K562 (cell line): ENCODE measurements at regions not wholly inside any gene's neighbourhood (a gene's known extent, or its start where the extent isn't known, plus 50 kb on each side); places are given as distances from the start of the nearest gene placed in this dataset.

ENCODE experiments used
- ATAC-seq: fragments of 200-7000 bp; cut with Tn5 transposase; 3 replicates; pipeline ENCODE4 v1.9.1; 2020; ENCODE audit warnings: moderate library complexity
- BruUV-seq: library from RNA; stranded (reverse); fragments of 400-500 nt; replicated peaks from 2 replicates; lab custom pipeline; 2021; lab: Mats Ljungman, UMichigan
- CTCF ChIA-PET: fragments of 300-600 bp; formaldehyde crosslinking; extraction: SDS; loops from one replicate; lab custom pipeline; 2021; ENCODE audit warnings: low intra/inter-chr PET ratio; lab: Yijun Ruan, JAX
- POLR2A ChIA-PET: fragments of 300-600, 350-650 bp; sonication (Branson Sonifier 250); formaldehyde crosslinking; extraction: SDS; loops from one replicate; lab custom pipeline; 2021; ENCODE audit warnings: antibody characterized with exemption, inconsistent platforms; lab: Yijun Ruan, JAX
- DNase-seq, 4 experiments: peaks; one replicate each; pipeline versions ENCODE4 v3.0.0 to v3.0.0-alpha.2; 2011 to 2018; ENCODE audit warnings: low spot score in 3 of 4, mixed read lengths in 3 of 4; ENCODE audit errors: extremely low read depth in 1 of 4
- FAIRE-seq: peaks from 2 replicates; lab custom pipeline; 2011; peaks lifted over from hg19 to GRCh38; lab: Jason Lieb, UNC
- H2AFZ ChIP-seq: 2 replicates; pipeline ENCODE4 v1.6.0; 2011; ENCODE audit warnings: low read depth, low read length, control low read depth, inconsistent platforms
- H3K27ac ChIP-seq: fragments of 200-600 bp; 3 replicates; pipeline ENCODE4 v1.8.0; 2011; ENCODE audit warnings: low read depth, mild to moderate bottlenecking, control low read depth, inconsistent platforms, low read length, moderate library complexity, mixed read lengths; ENCODE audit errors: extremely low read depth
- H3K27me3 ChIP-seq, 2 experiments: fragments of 300-600 bp in 1 of 2; 2 replicates in 1 of 2; 3 replicates in 1 of 2; pipeline versions ENCODE4 v1.6.0 to v1.8.0; 2011; ENCODE audit warnings: inconsistent platforms in 2 of 2, low read length in 2 of 2, mild to moderate bottlenecking in 1 of 2, mixed read lengths in 1 of 2, moderate library complexity in 1 of 2; ENCODE audit not compliant: control insufficient read depth in 2 of 2, insufficient read depth in 2 of 2
- H3K36me3 ChIP-seq: fragments of 300-600 bp; 3 replicates; pipeline ENCODE4 v1.8.0; 2011; ENCODE audit warnings: mild to moderate bottlenecking, low read length, inconsistent platforms; ENCODE audit not compliant: control insufficient read depth, insufficient read depth
- H3K4me1 ChIP-seq, 2 experiments: fragments of 200-600 bp in 1 of 2; replicated peaks in 1 of 2; 2 replicates in 1 of 2; 3 replicates in 1 of 2; pipeline versions ENCODE4 v1.5.1 to v1.8.0; 2011; ENCODE audit warnings: inconsistent platforms in 2 of 2, low read length in 2 of 2, mild to moderate bottlenecking in 1 of 2, mixed read lengths in 1 of 2, moderate library complexity in 1 of 2; ENCODE audit not compliant: control insufficient read depth in 2 of 2, insufficient read depth in 2 of 2
- H3K4me2 ChIP-seq: 2 replicates; pipeline ENCODE4 v1.6.1; 2011; ENCODE audit warnings: low read length, control low read depth, inconsistent platforms, mixed read lengths; ENCODE audit not compliant: insufficient read depth
- H3K4me3 ChIP-seq: fragments of 200-600 bp; sonication (generic), shearing (Covaris generic); 2 replicates; pipeline ENCODE4 v1.5.1; 2016; ENCODE audit warnings: control low read depth, inconsistent platforms
- H3K79me2 ChIP-seq: fragments of 200-600 bp; 3 replicates; pipeline ENCODE4 v1.8.0; 2011; ENCODE audit warnings: low read length, inconsistent platforms; ENCODE audit not compliant: control insufficient read depth, insufficient read depth
- H3K9ac ChIP-seq, 2 experiments: 2 replicates each; pipeline versions ENCODE4 v1.6.0 to v1.6.1; 2011; ENCODE audit warnings: low read depth in 2 of 2, low read length in 2 of 2, control low read depth in 1 of 2, inconsistent platforms in 1 of 2, mild to moderate bottlenecking in 1 of 2, mixed read lengths in 1 of 2; ENCODE audit not compliant: insufficient read depth in 1 of 2
- H3K9me1 ChIP-seq: one replicate; pipeline ENCODE4 v1.6.0; 2011; ENCODE audit warnings: inconsistent platforms, mild to moderate bottlenecking, low read length, moderate library complexity; ENCODE audit not compliant: control insufficient read depth, insufficient read depth
- H3K9me3 ChIP-seq: replicated peaks from 2 replicates; pipeline ENCODE4 v1.5.1; 2011; ENCODE audit warnings: low read depth, low read length, inconsistent platforms; ENCODE audit not compliant: control insufficient read depth, insufficient read depth
- H4K20me1 ChIP-seq: replicated peaks from 2 replicates; pipeline ENCODE4 v1.6.1; 2011; ENCODE audit warnings: low read length, inconsistent platforms, mixed read lengths; ENCODE audit not compliant: control insufficient read depth, insufficient read depth
- CEBPB ChIP-seq: fragments of 450-650 bp; IDR thresholded peaks from 2 replicates; pipeline ENCODE4 v1.6.1; 2016; ENCODE audit warnings: missing genetic modification characterization, missing compliant biosample characterization
- CREB1 ChIP-seq, 2 experiments: sonication (generic) in 1 of 2; formaldehyde crosslinking in 1 of 2; IDR thresholded peaks; 2 replicates each; pipeline versions ENCODE4 v1.6.1 to v1.8.0; 2012 to 2022; ENCODE audit warnings: inconsistent platforms in 1 of 2, mild to moderate bottlenecking in 1 of 2, missing genetic modification reagents in 1 of 2, moderate library complexity in 1 of 2
- DEAF1 ChIP-seq: fragments of 450-650 bp; formaldehyde crosslinking; IDR thresholded peaks from 2 replicates; pipeline ENCODE4 v1.4.0; 2020; ENCODE audit warnings: mild to moderate bottlenecking, moderate library complexity
- ESRRB ChIP-seq: fragments of 250-450 bp; sonication (Bioruptor Pico); IDR thresholded peaks from 2 replicates; pipeline ENCODE4 v1.5.0; 2020; ENCODE audit warnings: mild to moderate bottlenecking, moderate library complexity, borderline replicate concordance
- FOXK1 ChIP-seq: sonication (generic); formaldehyde crosslinking; IDR thresholded peaks from 2 replicates; pipeline ENCODE4 v1.8.0; 2022; ENCODE audit warnings: missing genetic modification reagents, mild to moderate bottlenecking, borderline replicate concordance
- GMEB1 ChIP-seq: fragments of 250-450 bp; sonication (Bioruptor Pico); IDR thresholded peaks from 2 replicates; pipeline ENCODE4 v1.4.0; 2020; ENCODE audit warnings: mild to moderate bottlenecking
- HIVEP1 ChIP-seq: fragments of 250-450 bp; sonication (Bioruptor Pico); IDR thresholded peaks from 2 replicates; pipeline ENCODE4 v1.4.0; 2020; ENCODE audit warnings: mild to moderate bottlenecking
- KLF6 ChIP-seq: fragments of 250-450 bp; sonication (Bioruptor Pico); IDR thresholded peaks from 2 replicates; pipeline ENCODE4 v1.4.0; 2020; ENCODE audit warnings: mild to moderate bottlenecking, moderate library complexity, borderline replicate concordance
- MCM2 ChIP-seq: fragments of 450-650 bp; IDR thresholded peaks from 2 replicates; pipeline ENCODE4 v1.6.1; 2017; ENCODE audit warnings: low read depth, mild to moderate bottlenecking
- NCOA2 ChIP-seq, 2 experiments: fragments of 450-650 bp; IDR thresholded peaks; 2 replicates each; pipeline ENCODE4 v1.6.1; 2018; ENCODE audit warnings: mild to moderate bottlenecking in 2 of 2, moderate library complexity in 1 of 2; ENCODE audit not compliant: partially characterized antibody in 2 of 2
- NR4A1 ChIP-seq, 2 experiments: fragments of 250-450 bp in 1 of 2; fragments of 450-650 bp in 1 of 2; sonication (Bioruptor Pico) in 1 of 2; IDR thresholded peaks; 2 replicates each; pipeline versions ENCODE4 v1.4.0 to v1.6.1; 2016 to 2020; ENCODE audit warnings: mild to moderate bottlenecking in 2 of 2, missing compliant biosample characterization in 1 of 2, missing genetic modification characterization in 1 of 2, moderate library complexity in 1 of 2
- RUNX1 ChIP-seq: sonication (generic); IDR thresholded peaks from 2 replicates; pipeline ENCODE4 v1.6.1; 2016; ENCODE audit warnings: antibody characterized with exemption, low read depth
- TCF7L2 ChIP-seq: fragments of 150-350 bp; IDR thresholded peaks from 2 replicates; pipeline ENCODE4 v1.6.1; 2016; ENCODE audit warnings: low read depth, mild to moderate bottlenecking, low read length, moderate library complexity
- ZEB2 ChIP-seq: fragments of 450-650 bp; IDR thresholded peaks from 2 replicates; pipeline ENCODE4 v1.6.1; 2016
- ZNF124 ChIP-seq: sonication (generic); formaldehyde crosslinking; IDR thresholded peaks from 2 replicates; pipeline ENCODE4 v1.8.1; 2022; ENCODE audit warnings: missing genetic modification reagents
- ZNF143 ChIP-seq: sonication (generic); formaldehyde crosslinking; IDR thresholded peaks from 2 replicates; pipeline ENCODE4 v1.9.0; 2022; ENCODE audit warnings: mild to moderate bottlenecking, missing genetic modification reagents
- ZNF311 ChIP-seq: fragments of 250-450 bp; sonication (Bioruptor Pico); IDR thresholded peaks from 2 replicates; pipeline ENCODE4 v1.4.0; 2020; ENCODE audit warnings: mild to moderate bottlenecking, moderate library complexity
- WGBS: fragments of 100-300 bp; shearing (Covaris generic); methylation state at CpG from one replicate; pipeline ENCODE4 v1.1.6; 2016; ENCODE audit warnings: low coverage, mixed read lengths; ENCODE audit not compliant: insufficient coverage; ENCODE audit errors: missing lambda C conversion rate; 5-methylcytosine and 5-hydroxymethylcytosine counted together
- in situ Hi-C: fragments of 300-500 bp; cut with MboI; formaldehyde crosslinking; loops from 4 replicates; pipeline ENCODE4 v1.15.0; 2018; ENCODE audit warnings: inconsistent platforms, mixed read lengths
- intact Hi-C: fragments of 100-400 bp; cut with micrococcal nuclease; formaldehyde crosslinking; loops from 2 replicates; pipeline ENCODE4 v1.14.2; 2022
- TF ChIP-seq, protein P1 (sequence below): fragments of 250-450 bp; sonication (Bioruptor Pico); IDR thresholded peaks from 2 replicates; pipeline ENCODE4 v1.9.0; 2021; ENCODE audit warnings: mild to moderate bottlenecking
- TF ChIP-seq, protein P2 (sequence below): fragments of 450-650 bp; conservative IDR thresholded peaks from 2 replicates; pipeline ENCODE4 v1.6.1; 2016; ENCODE audit warnings: missing genetic modification characterization, low read depth, mild to moderate bottlenecking, missing compliant biosample characterization, moderate library complexity

DNA sequence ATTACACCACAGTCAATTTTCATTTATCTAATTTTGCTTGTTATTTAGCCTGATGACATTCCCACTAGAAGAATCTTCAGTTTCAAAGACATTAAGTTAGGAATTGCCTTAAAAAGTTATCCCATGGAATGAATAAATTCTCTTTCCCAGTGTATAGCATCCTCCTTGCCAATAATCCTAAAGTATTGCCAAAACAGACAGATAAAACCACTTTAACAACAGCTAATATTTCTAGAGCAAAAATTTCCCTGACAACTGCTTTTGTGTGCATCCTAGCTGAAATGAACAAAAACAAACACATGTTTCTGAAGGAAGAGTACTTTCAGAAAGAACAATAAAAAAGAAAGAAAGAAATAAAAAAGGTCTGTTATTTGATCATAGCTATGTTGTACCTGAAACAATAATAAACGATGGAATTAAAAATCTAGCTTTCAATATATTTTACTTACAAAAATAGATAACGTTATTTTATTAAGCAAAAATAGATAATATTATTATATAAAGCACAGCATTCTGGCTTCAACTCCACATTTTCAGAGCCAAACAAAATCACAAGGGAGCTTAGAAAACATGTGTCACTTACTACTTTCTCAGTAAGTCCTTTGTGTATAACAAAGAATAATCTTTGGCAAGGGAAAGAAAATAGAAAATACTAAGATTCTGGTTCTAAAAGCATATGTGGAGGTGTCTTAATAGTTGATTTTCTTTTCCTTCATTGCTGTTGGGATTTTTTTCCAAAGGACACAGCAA lies 939.0 kb upstream of the CRIM1 start:
- ATAC-seq, result no peak
- TF ChIP-seq ZNF124 (CRISPR knock-in tag), result no peak
- no peak for TF ChIP-seq NR4A1 (CRISPR knock-in tag; IDR thresholded peaks at IDR 0.05)
- TF ChIP-seq NR4A1 (tag; IDR thresholded peaks at IDR 0.05), result no peak
- no peak for TF ChIP-seq GMEB1 (CRISPR knock-in tag)
- TF ChIP-seq ZNF143 (CRISPR knock-in tag), result no peak
- no peak for TF ChIP-seq KLF6 (CRISPR knock-in tag)
- TF ChIP-seq ZNF311 (CRISPR knock-in tag), result no peak
- TF ChIP-seq TCF7L2, result no peak
- TF ChIP-seq NCOA2 (IDR thresholded peaks at IDR 0.05; ENCODE audit: partially characterized antibody in 2 of 2), result no peak
- no peak for TF ChIP-seq CEBPB (tag)
- no peak for TF ChIP-seq ESRRB (CRISPR knock-in tag)
- no peak for TF ChIP-seq ZEB2
- no peak for TF ChIP-seq RUNX1
- no peak for TF ChIP-seq HIVEP1 (CRISPR knock-in tag)
- TF ChIP-seq CREB1 (IDR thresholded peaks at IDR 0.05), result no peak
- no peak for TF ChIP-seq CREB1 (CRISPR knock-in tag; IDR thresholded peaks at IDR 0.05)
- TF ChIP-seq, protein P1, sequence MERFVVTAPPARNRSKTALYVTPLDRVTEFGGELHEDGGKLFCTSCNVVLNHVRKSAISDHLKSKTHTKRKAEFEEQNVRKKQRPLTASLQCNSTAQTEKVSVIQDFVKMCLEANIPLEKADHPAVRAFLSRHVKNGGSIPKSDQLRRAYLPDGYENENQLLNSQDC (CRISPR knock-in tag), result no peak
- TF ChIP-seq MCM2, result no peak
- TF ChIP-seq, protein P2, sequence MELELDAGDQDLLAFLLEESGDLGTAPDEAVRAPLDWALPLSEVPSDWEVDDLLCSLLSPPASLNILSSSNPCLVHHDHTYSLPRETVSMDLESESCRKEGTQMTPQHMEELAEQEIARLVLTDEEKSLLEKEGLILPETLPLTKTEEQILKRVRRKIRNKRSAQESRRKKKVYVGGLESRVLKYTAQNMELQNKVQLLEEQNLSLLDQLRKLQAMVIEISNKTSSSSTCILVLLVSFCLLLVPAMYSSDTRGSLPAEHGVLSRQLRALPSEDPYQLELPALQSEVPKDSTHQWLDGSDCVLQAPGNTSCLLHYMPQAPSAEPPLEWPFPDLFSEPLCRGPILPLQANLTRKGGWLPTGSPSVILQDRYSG (tag), result no peak
- TF ChIP-seq FOXK1 (CRISPR knock-in tag), result no peak
- TF ChIP-seq DEAF1, result no peak
- H3K79me2 ChIP-seq, result no peaks in the 10 kb centered on the region
- no peak for FAIRE-seq
- no peaks in the 10 kb centered on the region for H4K20me1 ChIP-seq
- H3K4me1 ChIP-seq, result no peaks in the 10 kb centered on the region
- 0% methylated on average over 2 of the region's 2 CpGs for WGBS
- no peak overlapping the region for H3K27ac ChIP-seq
- DNase-seq, result no peak
- in situ Hi-C loops (no loop called here), intact Hi-C loops (loop anchor here (10.0 kb wide), 1 partner anchor 1322 kb away; no protein-coding TSS in a partner anchor)
- BruUV-seq, result no TSS peak
- no peak overlapping the region for H3K4me3 ChIP-seq
- ChIA-PET CTCF (no interaction called here), POLR2A (no interaction called here)
- H3K9me3 ChIP-seq, result no peaks in the 10 kb centered on the region
- H2AFZ ChIP-seq, result no peak overlapping the region
- no peak overlapping the region for H3K9ac ChIP-seq
- H3K4me2 ChIP-seq, result no peak overlapping the region
- H3K9me1 ChIP-seq, result no peaks in the 10 kb centered on the region
- no peaks in the 10 kb centered on the region for H3K27me3 ChIP-seq
- no peaks in the 10 kb centered on the region for H3K36me3 ChIP-seq
